SK-N-MC (cell line): ENCODE measurements at regions not wholly inside any gene's neighbourhood (a gene's known extent, or its start where the extent isn't known, plus 50 kb on each side); places are given as distances from the start of the nearest gene placed in this dataset.

ENCODE experiments used
- EZH2 ChIP-seq: fragments of 200-600 bp; sonication (generic); IDR thresholded peaks from one replicate; pipeline ENCODE4 v1.6.1; 2017; ENCODE audit warnings: antibody characterized with exemption
- FOXP2 ChIP-seq: optimal IDR thresholded peaks from 2 replicates; pipeline ENCODE3; 2011; ENCODE audit warnings: mild to moderate bottlenecking, moderate library complexity; ENCODE audit not compliant: insufficient read depth; ENCODE audit errors: extremely low read length, control extremely low read depth
- POLR2AphosphoS5 ChIP-seq: IDR thresholded peaks from 2 replicates; pipeline ENCODE4 v1.6.1; 2012; ENCODE audit warnings: mild to moderate bottlenecking, low read depth, low read length, borderline replicate concordance

- TF ChIP-seq FOXP2 (no peak), POLR2AphosphoS5 (no peak), EZH2 (no peak)
Measured at GRCh38 chr11:25920356-25920755, 411.6 kb upstream of the ANO3 start.
